ENCODE measurements at regions not wholly inside any gene's neighbourhood (a gene's known extent, or its start where the extent isn't known, plus 50 kb on each side); places are given as distances from the start of the nearest gene placed in this dataset.

DNA sequence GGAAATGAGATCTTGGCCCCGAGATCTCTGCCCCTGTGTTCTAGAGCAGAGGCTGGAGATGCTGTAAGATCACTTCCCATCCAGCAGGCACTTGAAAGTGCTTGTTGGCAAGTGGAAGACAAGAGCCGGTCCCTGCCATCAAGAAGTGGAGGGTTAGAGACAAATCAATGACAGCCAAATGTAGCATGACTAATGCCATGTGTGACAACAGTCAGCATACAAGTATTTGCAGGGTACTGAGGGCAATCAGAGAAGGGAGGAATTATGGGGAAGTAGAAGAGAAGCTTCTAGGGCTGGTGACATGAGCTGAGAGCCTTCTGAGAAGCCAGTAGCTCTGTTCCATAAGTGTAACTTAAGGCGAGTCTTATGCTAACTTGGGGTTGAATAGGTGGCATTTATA, 58.6 kb downstream of the TMEM17 start:
- no peak for DNase-seq

GRCh38 chr2:62446491-62446890, 59.5 kb downstream of the TMEM17 start:
- no peak for DNase-seq

GRCh38 chr2:62443886-62444285, 62.1 kb downstream of the TMEM17 start:
- no peak for DNase-seq

- no peak for DNase-seq
Measured at GRCh38 chr2:62443471-62443870, 62.5 kb downstream of the TMEM17 start.

GRCh38 chr2:62441824-62442223, 64.2 kb downstream of the TMEM17 start:
- no peak for DNase-seq

DNA sequence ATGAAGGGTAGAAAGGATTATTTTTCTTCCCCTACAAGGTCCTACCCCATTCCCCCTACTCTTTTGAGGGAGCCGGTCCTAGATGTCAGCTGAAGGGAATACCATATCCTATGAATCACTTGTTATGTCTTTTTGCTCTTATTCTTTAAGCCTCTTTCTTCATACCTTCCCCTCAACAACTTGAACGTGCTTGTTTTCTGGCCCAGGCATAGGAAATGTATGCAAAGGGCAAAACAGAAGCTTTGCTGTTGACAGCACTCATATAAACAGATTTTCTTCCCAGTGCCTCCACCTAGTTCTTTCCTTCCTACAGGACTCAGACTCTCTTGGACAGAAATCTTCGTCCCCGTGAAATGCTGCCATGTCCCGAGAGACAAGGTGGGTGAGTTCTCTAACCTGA, 64.6 kb downstream of the TMEM17 start:
- DNase-seq = no peak

DNA sequence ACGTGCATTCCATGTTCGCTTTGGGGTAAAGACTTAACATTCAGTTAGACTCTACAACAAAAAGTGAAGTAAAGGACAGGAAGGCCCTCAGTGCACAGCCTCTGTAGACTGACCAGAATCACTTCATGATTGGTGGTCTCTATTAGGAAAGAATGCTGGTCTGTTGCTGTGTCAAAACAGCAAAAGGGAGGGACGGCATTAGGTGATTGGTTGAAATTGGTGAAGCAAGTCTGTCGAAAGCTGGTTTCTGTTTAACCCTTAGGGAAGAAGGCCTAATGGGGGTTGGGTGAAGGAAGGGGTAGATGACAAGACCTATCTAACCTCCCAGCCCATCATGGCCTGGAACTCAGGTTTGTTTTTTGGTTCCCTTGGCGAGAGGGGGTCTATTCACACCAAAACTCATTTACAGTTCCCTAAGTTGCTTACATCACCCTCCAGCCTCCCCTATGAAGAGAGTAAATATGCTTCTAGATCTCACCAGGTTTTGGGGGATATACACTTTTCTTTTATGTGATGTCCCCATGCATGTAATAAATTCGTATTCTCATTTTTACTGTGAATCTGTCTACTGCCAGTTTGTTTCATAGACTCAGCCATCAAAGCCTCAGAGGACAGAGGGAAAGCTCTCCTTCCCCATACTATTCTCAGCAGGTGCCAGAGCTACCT, 65.6 kb downstream of the TMEM17 start:
- DNase-seq = no peak

DNA sequence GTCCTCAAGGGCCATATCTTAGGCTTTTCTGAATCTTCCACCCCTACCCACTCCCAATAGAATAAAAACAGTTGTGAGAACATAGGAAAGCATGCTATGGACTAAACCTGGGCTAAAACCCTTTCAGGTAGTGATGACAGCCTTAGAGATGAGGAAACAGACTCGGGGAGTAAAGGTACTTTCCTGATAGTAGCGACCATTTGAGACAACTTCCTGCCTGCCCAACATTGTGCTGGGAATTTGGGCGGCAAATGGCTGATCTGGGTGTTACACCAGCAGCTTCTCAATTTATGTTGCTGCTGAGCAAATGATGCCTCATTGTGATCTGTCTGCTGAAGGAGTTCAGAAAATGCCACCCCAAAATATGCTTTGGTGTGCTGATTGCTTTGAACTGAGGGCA, 66.6 kb downstream of the TMEM17 start:
- no peak for DNase-seq

GRCh38 chr2:62437785-62438184, 68.2 kb downstream of the TMEM17 start:
- no peak for DNase-seq

GRCh38 chr2:62435720-62436119, 70.3 kb downstream of the TMEM17 start:
- no peak for DNase-seq

DNA sequence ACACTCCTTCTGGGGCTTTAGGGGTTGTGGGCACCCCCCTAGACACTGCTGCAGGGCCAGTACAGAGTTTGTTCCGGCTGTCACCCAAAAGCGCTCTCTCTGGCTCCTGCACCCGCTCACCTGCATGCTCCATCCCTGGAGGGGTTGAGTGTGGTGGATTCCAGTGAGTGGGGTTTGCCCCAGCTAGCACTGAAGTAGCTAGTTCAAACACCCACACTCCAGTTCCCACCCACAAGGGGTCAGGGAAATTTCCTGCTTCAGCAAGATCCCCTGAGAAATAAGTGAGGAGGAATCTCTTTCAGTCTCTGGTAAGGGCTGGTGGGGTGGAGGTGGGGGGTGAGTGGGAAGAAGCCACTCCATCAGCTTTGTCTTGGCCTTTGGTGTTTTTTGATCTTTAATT, 73.6 kb downstream of the TMEM17 start:
- DNase-seq = no peak

DNA sequence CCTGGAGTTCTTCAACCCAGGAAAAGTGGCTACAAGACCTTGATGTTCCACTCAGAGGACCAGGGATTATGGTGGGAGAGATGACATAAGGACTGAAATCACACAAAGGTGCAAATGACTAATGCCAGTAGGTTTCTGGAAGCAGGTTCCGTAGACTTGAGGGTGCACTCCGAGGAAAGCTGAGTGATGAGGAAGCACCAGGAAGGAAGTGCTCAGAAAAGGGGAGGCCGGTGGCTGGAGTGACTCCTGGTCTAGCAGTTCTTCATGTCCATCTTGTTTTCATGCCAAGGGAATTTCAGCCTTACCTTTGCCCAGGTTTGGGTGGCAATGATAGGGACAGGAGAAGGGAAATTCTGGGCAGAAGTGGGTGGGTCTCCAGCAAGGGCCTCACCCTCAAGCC, 74.5 kb downstream of the TMEM17 start:
- no peak for DNase-seq

DNA sequence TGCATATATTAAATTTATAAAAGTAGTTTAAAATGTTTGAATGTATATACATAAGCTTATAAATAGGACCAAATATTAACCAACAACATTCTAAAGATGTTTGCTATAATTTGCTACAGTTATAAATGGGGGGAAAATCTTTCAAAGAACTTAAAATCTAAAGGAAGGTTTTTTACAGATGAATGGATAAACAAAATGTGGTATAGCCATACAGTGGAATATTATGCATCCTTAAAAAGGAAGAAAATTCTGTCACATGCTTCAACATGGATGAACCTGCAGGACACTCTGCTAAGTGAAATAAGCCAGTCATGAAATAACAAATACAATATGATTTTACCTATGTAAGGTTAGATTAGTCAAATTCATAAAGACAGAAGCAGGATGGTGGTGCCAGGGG, 75.8 kb downstream of the TMEM17 start:
- no peak for DNase-seq

GRCh38 chr2:62427146-62427545, 78.8 kb downstream of the TMEM17 start:
- no peak for DNase-seq

- DNase-seq = no peak
Measured at GRCh38 chr2:62426154-62426912, 79.7 kb downstream of the TMEM17 start.

- no peak for DNase-seq
Measured at GRCh38 chr2:62425684-62426083, 80.3 kb downstream of the TMEM17 start.

- DNase-seq = no peak
Measured at GRCh38 chr2:62424899-62425298, 81.1 kb downstream of the TMEM17 start.

- DNase-seq = no peak
Measured at GRCh38 chr2:62423883-62424458, 82.0 kb downstream of the TMEM17 start.

DNA sequence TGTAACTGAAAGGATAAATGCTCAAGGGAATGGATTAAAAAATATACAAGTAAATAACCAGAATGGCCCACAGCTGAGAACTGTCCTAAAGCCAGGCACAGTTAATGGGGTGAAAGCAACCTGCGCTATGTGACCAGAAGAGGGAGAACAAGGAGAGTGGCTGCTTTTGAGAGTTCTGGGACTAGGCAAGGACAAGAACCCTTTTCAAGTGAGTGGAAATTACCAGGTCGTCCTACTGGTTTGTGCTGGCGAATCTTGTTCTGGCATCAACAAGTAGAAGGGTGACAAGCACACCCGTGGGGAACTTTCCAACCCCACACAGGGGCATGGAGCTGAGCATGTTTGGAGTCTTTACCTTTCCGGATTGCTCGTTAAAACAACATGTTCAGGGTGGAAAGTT, 82.8 kb downstream of the TMEM17 start:
- no peak for DNase-seq

DNA sequence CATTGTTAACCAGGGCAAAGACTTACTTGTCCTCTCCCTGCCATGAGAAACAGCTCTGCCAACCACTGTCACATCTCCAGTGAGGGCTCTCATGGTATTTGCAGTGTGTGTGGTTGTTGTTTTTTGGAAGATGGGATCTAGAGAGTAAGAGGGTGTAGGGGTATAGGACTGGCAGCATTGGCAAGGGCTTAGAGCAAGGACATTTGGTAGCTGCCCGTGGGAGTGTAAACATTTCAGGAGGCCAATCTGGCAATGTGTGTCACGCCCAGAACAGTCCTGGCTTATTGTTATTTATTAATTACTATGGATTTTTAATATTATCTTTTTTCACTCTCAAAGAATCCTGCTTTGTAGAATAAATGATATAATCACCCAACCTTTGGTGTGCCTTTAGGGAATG, 90.5 kb downstream of the TMEM17 start:
- DNase-seq = no peak

DNA sequence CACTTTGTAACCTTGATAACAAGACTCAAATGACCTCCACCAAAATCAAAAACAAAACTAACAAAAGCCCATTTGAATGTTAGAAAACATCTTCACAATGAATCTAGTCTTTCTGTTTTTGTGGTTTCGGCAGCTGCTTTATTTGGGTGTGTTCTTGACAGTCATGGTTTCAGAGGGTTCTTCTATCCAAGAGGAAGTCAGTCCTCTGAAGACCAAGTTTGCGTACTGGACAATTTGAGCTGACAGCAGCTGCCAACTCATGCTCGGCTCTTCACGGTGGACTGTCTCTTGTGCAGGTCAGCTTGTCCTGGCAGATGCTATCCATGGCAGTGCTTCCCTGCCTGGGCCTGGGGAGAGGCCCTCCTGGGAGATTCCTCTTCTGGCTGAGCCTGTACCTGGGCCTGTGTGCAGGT, 91.0 kb downstream of the TMEM17 start:
- no peak for DNase-seq

- no peak for DNase-seq
Measured at GRCh38 chr2:62413116-62413663, 92.8 kb downstream of the TMEM17 start.

- no peak for DNase-seq
Measured at GRCh38 chr2:62412347-62412742, 93.7 kb downstream of the TMEM17 start.

- DNase-seq = no peak
Measured at GRCh38 chr2:62410926-62411456, 95.0 kb downstream of the TMEM17 start.
